Ecto neural progenitor cell (in vitro differentiated cells): ENCODE measurements at regions not wholly inside any gene's neighbourhood (a gene's known extent, or its start where the extent isn't known, plus 50 kb on each side); places are given as distances from the start of the nearest gene placed in this dataset.

ENCODE experiments used
- DNase-seq: peaks from one replicate; pipeline ENCODE4 v3.0.0-alpha.2; 2018; ENCODE audit warnings: low spot score

- DNase-seq: no peak
These were observed 82.6 kb upstream of the PDGFD start for GRCh38 chr11:104246590-104246989.

GRCh38 chr11:104238916-104239315 is 75.0 kb upstream of the PDGFD start:
- DNase-seq: no peak

- DNase-seq: no peak
These were observed 61.1 kb upstream of the PDGFD start for GRCh38 chr11:104225047-104225446.

GRCh38 chr11:104222464-104222863 is 58.5 kb upstream of the PDGFD start:
- DNase-seq: no peak

GRCh38 chr11:104221455-104221854 is 57.5 kb upstream of the PDGFD start:
- DNase-seq: no peak

GRCh38 chr11:104219096-104219495 is 55.1 kb upstream of the PDGFD start:
- no peak for DNase-seq

GRCh38 chr11:104214517-104214916 is 50.6 kb upstream of the PDGFD start:
- no peak for DNase-seq
